H1 (cell line): ENCODE measurements at regions not wholly inside any gene's neighbourhood (a gene's known extent, or its start where the extent isn't known, plus 50 kb on each side); places are given as distances from the start of the nearest gene placed in this dataset.

Experiments used
- CTCF ChIA-PET: fragments of 300-600 bp; sonication (Branson Sonifier 250); formaldehyde crosslinking; loops from one replicate; lab custom pipeline; 2021; ENCODE audit not compliant: partially characterized antibody; lab: Charles Lee
- POLR2A ChIA-PET: fragments of 300-600 bp; sonication (Branson Sonifier 250); formaldehyde crosslinking; loops from one replicate; lab custom pipeline; 2021; ENCODE audit warnings: inconsistent platforms; ENCODE audit not compliant: partially characterized antibody; lab: Charles Lee
- DNase-seq, 2 experiments: peaks; one replicate each; pipeline versions ENCODE4 v3.0.0 to v3.0.0-alpha.2; 2010 to 2022; ENCODE audit warnings: low spot score in 2 of 2, low read depth in 1 of 2, mixed read lengths in 1 of 2
- FAIRE-seq: peaks from 2 replicates; lab custom pipeline; 2011; peaks lifted over from hg19 to GRCh38; lab: Jason Lieb, UNC
- H2AFZ ChIP-seq: 2 replicates; pipeline ENCODE4 v1.8.1; 2012; ENCODE audit warnings: low read length, inconsistent platforms
- H2AK5ac ChIP-seq: 2 replicates; pipeline ENCODE4 v1.6.1; 2013; ENCODE audit warnings: low read depth, low read length
- H2BK120ac ChIP-seq: replicated peaks from 2 replicates; pipeline ENCODE3; 2013; ENCODE audit warnings: low read depth, low read length, inconsistent platforms
- H2BK12ac ChIP-seq: 2 replicates; pipeline ENCODE4 v1.6.1; 2013; ENCODE audit warnings: low read depth, low read length
- H2BK15ac ChIP-seq: 2 replicates; pipeline ENCODE4 v1.6.1; 2013; ENCODE audit warnings: low read length
- H2BK20ac ChIP-seq: 2 replicates; pipeline ENCODE4 v1.6.1; 2013; ENCODE audit warnings: low read length
- H2BK5ac ChIP-seq: 2 replicates; pipeline ENCODE4 v1.6.1; 2013; ENCODE audit warnings: low read depth, low read length
- H3K14ac ChIP-seq: 2 replicates; pipeline ENCODE4 v1.6.1; 2013; ENCODE audit warnings: inconsistent platforms; ENCODE audit not compliant: insufficient read length
- H3K18ac ChIP-seq: 2 replicates; pipeline ENCODE4 v1.6.1; 2013; ENCODE audit warnings: low read length; ENCODE audit errors: extremely low read depth
- H3K23ac ChIP-seq: 2 replicates; pipeline ENCODE4 v1.6.1; 2013; ENCODE audit warnings: inconsistent platforms; ENCODE audit not compliant: insufficient read length
- H3K23me2 ChIP-seq: 2 replicates; pipeline ENCODE4 v1.6.1; 2013; ENCODE audit warnings: low read depth, low read length
- H3K27ac ChIP-seq: 2 replicates; pipeline ENCODE4 v1.6.1; 2011; ENCODE audit warnings: low read depth, low read length, inconsistent platforms
- H3K27me3 ChIP-seq, 4 experiments: replicated peaks in 1 of 4; 1 replicate in 1 of 4; 2 replicates in 3 of 4; pipeline versions ENCODE4 v1.6.1 to v1.8.1; 2011 to 2013; ENCODE audit warnings: low read length in 3 of 4, mild to moderate bottlenecking in 3 of 4, inconsistent platforms in 2 of 4, mixed read lengths in 2 of 4, moderate library complexity in 1 of 4; ENCODE audit not compliant: control insufficient read depth in 3 of 4, insufficient read depth in 3 of 4; ENCODE audit errors: extremely low read depth in 1 of 4
- H3K36me3 ChIP-seq, 4 experiments: 2 replicates each; pipeline versions ENCODE4 v1.6.1 to v1.8.1; 2011 to 2013; ENCODE audit warnings: mild to moderate bottlenecking in 4 of 4, low read length in 3 of 4, moderate library complexity in 2 of 4, control low read depth in 1 of 4, inconsistent platforms in 1 of 4; ENCODE audit not compliant: insufficient read depth in 4 of 4, control insufficient read depth in 2 of 4
- H3K4ac ChIP-seq: replicated peaks from 2 replicates; pipeline ENCODE3; 2013; ENCODE audit warnings: low read length, low read depth, mixed read lengths, inconsistent platforms; ENCODE audit not compliant: insufficient read length
- H3K4me1 ChIP-seq, 4 experiments: replicated peaks in 1 of 4; 1 replicate in 1 of 4; 2 replicates in 3 of 4; pipeline versions ENCODE4 v1.6.1 to v1.8.1; 2011 to 2013; ENCODE audit warnings: low read length in 3 of 4, inconsistent platforms in 2 of 4, mixed read lengths in 1 of 4; ENCODE audit not compliant: insufficient read depth in 4 of 4, control insufficient read depth in 3 of 4
- H3K4me2 ChIP-seq, 2 experiments: 2 replicates each; pipeline versions ENCODE4 v1.6.1 to v1.8.1; 2011 to 2013; ENCODE audit warnings: low read depth in 2 of 2, low read length in 2 of 2, control low read depth in 1 of 2, inconsistent platforms in 1 of 2, mild to moderate bottlenecking in 1 of 2; ENCODE audit not compliant: insufficient read depth in 1 of 2
- H3K4me3 ChIP-seq, 4 experiments: fragments of 200-600, 300-600 bp in 1 of 4; sonication (generic), shearing (Covaris generic), sonication (Bioruptor Twin) in 1 of 4; 2 replicates each; pipeline versions ENCODE4 v1.5.1 to v1.8.1; 2011 to 2016; ENCODE audit warnings: low read length in 4 of 4, low read depth in 3 of 4, control low read depth in 2 of 4, inconsistent platforms in 2 of 4, mild to moderate bottlenecking in 2 of 4, mixed read lengths in 1 of 4, moderate library complexity in 1 of 4; ENCODE audit not compliant: insufficient read depth in 2 of 4; ENCODE audit errors: extremely low read depth in 1 of 4
- H3K56ac ChIP-seq: replicated peaks from 2 replicates; pipeline ENCODE3; 2013; ENCODE audit warnings: low read depth, mild to moderate bottlenecking, mixed read lengths, low read length, inconsistent platforms; ENCODE audit not compliant: insufficient read length
- H3K79me1 ChIP-seq: 2 replicates; pipeline ENCODE4 v1.6.1; 2013; ENCODE audit warnings: low read depth, low read length, control low read depth
- H3K79me2 ChIP-seq, 2 experiments: 2 replicates each; pipeline versions ENCODE4 v1.6.1 to v1.8.1; 2012 to 2013; ENCODE audit warnings: low read length in 2 of 2, mild to moderate bottlenecking in 2 of 2, inconsistent platforms in 1 of 2; ENCODE audit not compliant: insufficient read depth in 2 of 2, control insufficient read depth in 1 of 2
- H3K9ac ChIP-seq, 4 experiments: replicated peaks in 1 of 4; 1 replicate in 1 of 4; 2 replicates in 3 of 4; pipeline versions ENCODE4 v1.6.1 to v1.8.1; 2011 to 2013; ENCODE audit warnings: low read depth in 3 of 4, low read length in 3 of 4, control low read depth in 2 of 4, mild to moderate bottlenecking in 2 of 4, moderate library complexity in 2 of 4, inconsistent platforms in 1 of 4; ENCODE audit errors: extremely low read depth in 1 of 4
- H3K9me3 ChIP-seq, 2 experiments: 2 replicates each; pipeline versions ENCODE4 v1.6.1 to v1.8.1; 2012 to 2013; ENCODE audit warnings: mild to moderate bottlenecking in 2 of 2, moderate library complexity in 2 of 2, control low read depth in 1 of 2, inconsistent platforms in 1 of 2, low read depth in 1 of 2, low read length in 1 of 2, mixed read lengths in 1 of 2; ENCODE audit not compliant: insufficient read depth in 2 of 2
- H4K20me1 ChIP-seq, 2 experiments: replicated peaks in 1 of 2; 2 replicates each; pipeline versions ENCODE3 to v1.8.1; 2011 to 2013; ENCODE audit warnings: inconsistent platforms in 2 of 2, low read length in 2 of 2, mild to moderate bottlenecking in 1 of 2; ENCODE audit not compliant: insufficient read depth in 2 of 2, control insufficient read depth in 1 of 2
- H4K5ac ChIP-seq: 2 replicates; pipeline ENCODE4 v1.6.1; 2013; ENCODE audit warnings: low read length, low read depth, mixed read lengths, inconsistent platforms; ENCODE audit not compliant: insufficient read length
- H4K8ac ChIP-seq: 2 replicates; pipeline ENCODE4 v1.8.0; 2013; ENCODE audit warnings: mild to moderate bottlenecking, moderate library complexity, low read length, inconsistent platforms; ENCODE audit not compliant: insufficient read depth; ENCODE audit errors: extremely low read depth
- H4K91ac ChIP-seq: replicated peaks from 2 replicates; pipeline ENCODE3; 2013; ENCODE audit warnings: low read length, mixed read lengths, inconsistent platforms; ENCODE audit not compliant: insufficient read length
- NRF1 ChIP-seq: IDR thresholded peaks from 2 replicates; pipeline ENCODE4 v1.6.1; 2011; ENCODE audit warnings: mild to moderate bottlenecking, low read depth, low read length, improper control_type of control experiment
- RXRA ChIP-seq: IDR thresholded peaks from 2 replicates; pipeline ENCODE4 v1.6.1; 2011; ENCODE audit warnings: low read depth, mild to moderate bottlenecking, low read length, moderate library complexity; ENCODE audit not compliant: insufficient read depth
- SP1 ChIP-seq: IDR thresholded peaks from 2 replicates; pipeline ENCODE4 v1.6.1; 2011; ENCODE audit warnings: low read depth, low read length
- WGBS, 2 experiments: shearing (Covaris generic) in 1 of 2; methylation state at CpG; one replicate each; pipeline versions ENCODE4 v1.1.6 to v1.1.7; 2013 to 2015; ENCODE audit warnings: low lambda C conversion rate in 2 of 2, mixed read lengths in 2 of 2, inconsistent platforms in 1 of 2, low coverage in 1 of 2, missing lambda C conversion rate in 1 of 2; ENCODE audit not compliant: insufficient replicate concordance in 2 of 2, insufficient coverage in 1 of 2, insufficient read length in 1 of 2; ENCODE audit errors: extremely low coverage in 1 of 2, missing lambda C conversion rate in 1 of 2; 5-methylcytosine and 5-hydroxymethylcytosine counted together

DNA sequence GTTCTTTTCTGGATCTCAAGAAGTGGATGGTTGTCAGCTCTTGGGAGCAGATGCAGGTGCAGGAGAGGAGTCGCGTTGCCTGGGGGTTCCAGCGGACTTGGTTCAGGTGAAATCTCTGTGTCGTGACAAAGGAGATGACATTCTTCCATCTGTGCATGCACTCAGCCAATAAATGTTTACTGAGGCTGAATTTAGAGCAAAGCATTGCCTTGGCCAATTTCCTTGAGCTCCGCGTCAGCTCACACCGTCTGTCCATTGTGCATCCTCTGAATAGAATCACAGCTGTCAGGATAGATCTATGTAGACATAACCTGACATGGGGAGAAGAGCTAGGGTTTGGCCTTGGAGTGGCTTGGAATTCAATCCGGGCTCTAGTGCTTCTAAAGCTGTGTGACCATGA lies 343.7 kb downstream of the GLRX3 start:
- DNase-seq: no peak
- no peak overlapping the region for H2BK120ac ChIP-seq

More for the DNA sequence above, 343.7 kb downstream of the GLRX3 start:
- Histone ChIP-seq H3K23ac (no peak overlapping the region), H2AFZ (no peak overlapping the region), H3K27me3 (no peaks in the 10 kb centered on the region), H4K20me1 (no peaks in the 10 kb centered on the region), H3K36me3 (no peaks in the 10 kb centered on the region), H3K18ac (no peak overlapping the region), H3K79me1 (no peaks in the 10 kb centered on the region), H3K4me3 (no peak overlapping the region), H4K8ac (no peak overlapping the region), H2BK5ac (no peak overlapping the region), H3K4ac (no peak overlapping the region), H3K4me1 (no peaks in the 10 kb centered on the region; a peak in 2 of 7 replicates), H3K14ac (no peak overlapping the region), H2BK15ac (no peak overlapping the region), H3K4me2 (no peak overlapping the region), H3K56ac (no peak overlapping the region), H4K5ac (no peak overlapping the region), H3K9ac (no peak overlapping the region), H4K91ac (no peak overlapping the region), H2BK12ac (no peak overlapping the region), H2BK20ac (no peak overlapping the region), H3K27ac (no peak overlapping the region), H3K79me2 (no peaks in the 10 kb centered on the region), H2AK5ac (no peak overlapping the region), H3K9me3 (no peaks in the 10 kb centered on the region), H3K23me2 (no peaks in the 10 kb centered on the region)
- POLR2A ChIA-PET: no interaction called here
- CTCF ChIA-PET: interaction anchor here (1.2 kb wide), 1 partner anchor 228 kb away, joined by 3 read pairs; no protein-coding TSS in a partner anchor
- TF ChIP-seq SP1: no peak
- no peak for TF ChIP-seq RXRA
- no peak for TF ChIP-seq NRF1
- WGBS, 2 experiments: 94% methylated on average over 8 of the region's 8 CpGs; no CpG with 5 or more reads in 1 of the 2 experiments
- no peak for FAIRE-seq
